Osteocyte (in vitro differentiated cells): ENCODE measurements at regions not wholly inside any gene's neighbourhood (a gene's known extent, or its start where the extent isn't known, plus 50 kb on each side); places are given as distances from the start of the nearest gene placed in this dataset.

ENCODE experiments used
- DNase-seq: peaks from one replicate; pipeline ENCODE4 v3.0.0; 2021; ENCODE audit warnings: mixed read lengths; ENCODE audit not compliant: unreplicated experiment; ENCODE audit errors: extremely low spot score
- H3K27ac Mint-ChIP-seq: one replicate; pipeline ENCODE4 v1.8.0; 2021; ENCODE audit warnings: mild to moderate bottlenecking, mixed read lengths; ENCODE audit not compliant: unreplicated experiment
- H3K27me3 Mint-ChIP-seq: one replicate; pipeline ENCODE4 v1.8.0; 2021; ENCODE audit warnings: mixed read lengths; ENCODE audit not compliant: unreplicated experiment
- H3K36me3 Mint-ChIP-seq: one replicate; pipeline ENCODE4 v1.8.0; 2021; ENCODE audit warnings: mixed read lengths; ENCODE audit not compliant: unreplicated experiment
- H3K4me1 Mint-ChIP-seq: one replicate; pipeline ENCODE4 v1.8.0; 2021; ENCODE audit warnings: mixed read lengths; ENCODE audit not compliant: unreplicated experiment
- H3K4me3 Mint-ChIP-seq: one replicate; pipeline ENCODE4 v1.8.0; 2021; ENCODE audit warnings: mild to moderate bottlenecking, moderate library complexity, mixed read lengths; ENCODE audit not compliant: unreplicated experiment
- H3K9me3 Mint-ChIP-seq: one replicate; pipeline ENCODE4 v1.8.0; 2021; ENCODE audit warnings: mixed read lengths; ENCODE audit not compliant: unreplicated experiment
- TF ChIP-seq, protein P1 (sequence below): fragments of 200-600 bp; sonication (generic); IDR thresholded peaks from 2 replicates; pipeline ENCODE4 v1.5.0; 2021; ENCODE audit warnings: antibody characterized with exemption, mild to moderate bottlenecking, moderate library complexity

DNA sequence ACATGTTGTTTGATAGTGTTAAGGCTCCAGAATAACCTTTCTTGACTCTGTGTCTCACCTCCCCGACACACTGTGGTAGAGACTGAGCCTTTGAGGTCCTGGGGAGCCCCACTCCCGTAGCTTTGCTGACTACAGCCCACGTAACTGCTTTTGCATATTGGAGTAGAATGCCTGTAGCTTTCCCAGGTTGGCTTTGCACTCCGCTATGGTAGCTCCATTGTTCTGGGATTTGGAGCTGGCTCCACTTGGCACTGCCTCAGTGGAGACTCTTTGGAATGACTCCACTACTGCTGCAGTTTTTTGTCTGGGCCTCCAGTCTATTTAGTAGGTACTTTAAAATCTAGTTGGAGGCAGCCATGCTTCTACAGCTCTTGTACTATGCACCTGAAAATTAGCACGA is 56.2 kb upstream of the ANXA1 start:
- H3K4me3 Mint-ChIP-seq = no peak overlapping the region
- H3K9me3 Mint-ChIP-seq = no peaks in the 10 kb centered on the region
- peaks cover 6% of the 10 kb centered on the region for H3K4me1 Mint-ChIP-seq
- no peak for DNase-seq
- H3K27ac Mint-ChIP-seq = no peak overlapping the region
- peaks cover 7% of the 10 kb centered on the region for H3K27me3 Mint-ChIP-seq
- no peaks in the 10 kb centered on the region for H3K36me3 Mint-ChIP-seq
- TF ChIP-seq, protein P1, sequence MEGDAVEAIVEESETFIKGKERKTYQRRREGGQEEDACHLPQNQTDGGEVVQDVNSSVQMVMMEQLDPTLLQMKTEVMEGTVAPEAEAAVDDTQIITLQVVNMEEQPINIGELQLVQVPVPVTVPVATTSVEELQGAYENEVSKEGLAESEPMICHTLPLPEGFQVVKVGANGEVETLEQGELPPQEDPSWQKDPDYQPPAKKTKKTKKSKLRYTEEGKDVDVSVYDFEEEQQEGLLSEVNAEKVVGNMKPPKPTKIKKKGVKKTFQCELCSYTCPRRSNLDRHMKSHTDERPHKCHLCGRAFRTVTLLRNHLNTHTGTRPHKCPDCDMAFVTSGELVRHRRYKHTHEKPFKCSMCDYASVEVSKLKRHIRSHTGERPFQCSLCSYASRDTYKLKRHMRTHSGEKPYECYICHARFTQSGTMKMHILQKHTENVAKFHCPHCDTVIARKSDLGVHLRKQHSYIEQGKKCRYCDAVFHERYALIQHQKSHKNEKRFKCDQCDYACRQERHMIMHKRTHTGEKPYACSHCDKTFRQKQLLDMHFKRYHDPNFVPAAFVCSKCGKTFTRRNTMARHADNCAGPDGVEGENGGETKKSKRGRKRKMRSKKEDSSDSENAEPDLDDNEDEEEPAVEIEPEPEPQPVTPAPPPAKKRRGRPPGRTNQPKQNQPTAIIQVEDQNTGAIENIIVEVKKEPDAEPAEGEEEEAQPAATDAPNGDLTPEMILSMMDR = no peak

DNA sequence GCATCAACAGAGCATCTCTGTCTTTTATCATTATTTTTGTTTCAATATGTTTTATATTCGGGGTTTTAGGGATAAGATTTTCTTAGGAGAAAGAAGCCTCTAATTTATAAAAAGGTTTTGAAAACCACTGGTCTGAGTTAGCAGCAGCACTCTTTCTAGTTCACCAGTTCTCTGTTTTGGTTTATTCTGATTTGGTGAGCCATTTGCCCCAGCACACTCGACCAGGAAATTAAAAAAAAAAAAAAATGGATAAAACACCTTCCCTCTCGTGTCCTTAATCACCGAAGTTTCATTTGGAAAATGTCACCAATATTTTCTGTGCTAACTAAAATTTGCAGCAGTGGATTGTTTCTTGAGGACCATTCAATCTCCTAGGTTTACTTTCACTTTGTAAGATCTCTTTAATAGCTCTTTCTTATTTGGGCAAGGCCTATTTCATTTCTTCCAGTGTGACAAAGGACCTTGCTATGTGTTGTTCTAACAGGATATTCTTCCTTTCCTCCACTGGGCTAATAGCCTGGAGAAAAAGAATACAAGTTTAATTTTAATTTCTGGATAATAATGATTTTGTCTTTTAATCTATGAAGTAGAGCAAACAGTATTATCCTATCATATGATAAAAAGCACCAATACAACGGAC is 57.8 kb upstream of the ANXA1 start:
- no peak overlapping the region for H3K4me3 Mint-ChIP-seq
- peaks cover 6% of the 10 kb centered on the region for H3K4me1 Mint-ChIP-seq
- DNase-seq = no peak
- TF ChIP-seq, protein P1 = no peak
- no peaks in the 10 kb centered on the region for H3K9me3 Mint-ChIP-seq
- no peaks in the 10 kb centered on the region for H3K36me3 Mint-ChIP-seq
- H3K27ac Mint-ChIP-seq = no peak overlapping the region
- H3K27me3 Mint-ChIP-seq = peaks cover 11% of the 10 kb centered on the region

DNA sequence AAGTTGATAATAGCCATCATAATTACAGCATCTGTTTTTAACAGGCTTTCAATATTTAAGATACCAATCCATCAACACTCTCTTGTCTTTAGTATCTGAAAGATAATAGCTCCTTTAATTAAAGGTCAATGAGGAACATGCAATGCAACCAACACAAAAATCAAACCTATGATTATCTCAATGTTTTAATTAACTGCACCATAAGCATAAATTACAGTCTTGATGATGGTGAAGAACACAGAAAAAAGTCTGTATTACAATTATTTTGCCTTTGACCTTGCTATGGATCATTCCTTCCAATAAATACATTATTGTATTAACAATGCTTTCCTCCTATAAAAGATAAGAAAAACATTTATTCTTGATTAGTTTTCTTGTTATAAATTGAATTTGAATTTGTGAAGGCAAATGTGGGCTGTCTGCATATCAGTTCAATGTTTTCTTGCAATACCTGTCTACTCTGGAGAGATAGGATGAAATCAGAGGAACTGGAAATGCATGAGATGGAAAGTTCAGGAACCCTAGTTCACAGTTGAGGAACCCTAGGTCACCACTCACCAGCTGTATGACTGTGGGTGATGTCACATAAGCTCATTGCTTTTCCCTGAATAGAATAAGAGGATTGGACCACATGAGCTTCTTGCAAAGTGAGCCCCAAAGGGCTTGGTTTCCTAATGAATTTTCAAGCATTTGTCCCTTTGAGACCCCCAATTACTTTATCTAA is 58.5 kb upstream of the ANXA1 start:
- TF ChIP-seq, protein P1 = no peak
- no peak for DNase-seq
- peaks cover 6% of the 10 kb centered on the region for H3K4me1 Mint-ChIP-seq
- no peak overlapping the region for H3K4me3 Mint-ChIP-seq
- no peaks in the 10 kb centered on the region for H3K36me3 Mint-ChIP-seq
- no peaks in the 10 kb centered on the region for H3K9me3 Mint-ChIP-seq
- no peak overlapping the region for H3K27ac Mint-ChIP-seq
- peaks cover 17% of the 10 kb centered on the region for H3K27me3 Mint-ChIP-seq

DNA sequence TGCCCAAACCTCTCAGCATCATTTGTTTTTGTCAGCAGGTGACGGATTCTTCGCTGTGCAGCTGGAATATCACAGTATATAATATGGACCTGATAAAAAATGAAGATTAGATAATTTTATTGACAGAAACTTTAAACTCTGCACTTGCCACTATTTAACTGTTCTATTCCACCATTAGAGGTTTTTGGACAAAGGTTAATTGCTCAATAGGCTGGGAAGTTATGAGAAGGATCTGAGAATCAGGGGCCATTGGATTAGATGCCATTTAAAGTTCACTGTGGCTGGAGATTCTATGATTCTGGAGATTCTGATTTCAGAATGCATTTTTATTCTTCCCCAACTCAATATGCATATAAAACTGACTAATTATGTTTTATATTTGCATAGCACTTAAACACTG is 59.8 kb upstream of the ANXA1 start:
- no peaks in the 10 kb centered on the region for H3K9me3 Mint-ChIP-seq
- H3K4me1 Mint-ChIP-seq = peaks cover 6% of the 10 kb centered on the region
- no peaks in the 10 kb centered on the region for H3K36me3 Mint-ChIP-seq
- peaks cover 21% of the 10 kb centered on the region for H3K27me3 Mint-ChIP-seq
- no peak overlapping the region for H3K27ac Mint-ChIP-seq
- DNase-seq = no peak
- TF ChIP-seq, protein P1 = no peak
- H3K4me3 Mint-ChIP-seq = no peak overlapping the region

DNA sequence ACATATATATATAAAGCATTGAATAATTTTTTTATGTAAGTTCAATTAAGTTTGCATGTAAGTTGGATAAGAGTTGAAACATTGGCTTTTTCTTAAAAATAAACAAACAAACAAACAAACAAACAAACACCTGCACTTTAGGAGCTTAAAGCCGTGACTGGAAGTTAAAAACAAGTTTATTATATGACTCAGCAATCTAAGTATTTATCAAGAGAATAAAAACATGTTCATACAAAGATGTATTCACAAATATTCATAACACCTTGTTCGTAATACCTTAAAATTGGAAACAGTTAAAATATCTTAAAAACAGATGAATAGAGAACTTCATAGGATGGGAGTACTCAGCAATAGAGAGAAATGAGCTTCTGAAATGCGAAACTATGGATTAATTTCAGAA is 61.5 kb upstream of the ANXA1 start:
- Mint-ChIP-seq H3K9me3 (no peaks in the 10 kb centered on the region), H3K4me1 (peaks cover 6% of the 10 kb centered on the region), H3K4me3 (no peak overlapping the region), H3K27ac (no peak overlapping the region), H3K27me3 (peaks cover 26% of the 10 kb centered on the region), H3K36me3 (no peaks in the 10 kb centered on the region)
- DNase-seq = no peak
- TF ChIP-seq, protein P1 = no peak
